GM18867 (cell line): ENCODE measurements at regions not wholly inside any gene's neighbourhood (a gene's known extent, or its start where the extent isn't known, plus 50 kb on each side); places are given as distances from the start of the nearest gene placed in this dataset.

Source experiments
- ATAC-seq: cut with Tn5 transposase; IDR thresholded peaks from one replicate; pipeline ENCODE4 v1.9.1; 2021; ENCODE audit warnings: mild to moderate bottlenecking, moderate library complexity; ENCODE audit not compliant: unreplicated experiment

- ATAC-seq = no peak
Measured at GRCh38 chr4:187940299-187940698, 55.3 kb upstream of the ZFP42 start.

- no peak for ATAC-seq
Measured at GRCh38 chr4:187942968-187943367, 52.6 kb upstream of the ZFP42 start.

DNA sequence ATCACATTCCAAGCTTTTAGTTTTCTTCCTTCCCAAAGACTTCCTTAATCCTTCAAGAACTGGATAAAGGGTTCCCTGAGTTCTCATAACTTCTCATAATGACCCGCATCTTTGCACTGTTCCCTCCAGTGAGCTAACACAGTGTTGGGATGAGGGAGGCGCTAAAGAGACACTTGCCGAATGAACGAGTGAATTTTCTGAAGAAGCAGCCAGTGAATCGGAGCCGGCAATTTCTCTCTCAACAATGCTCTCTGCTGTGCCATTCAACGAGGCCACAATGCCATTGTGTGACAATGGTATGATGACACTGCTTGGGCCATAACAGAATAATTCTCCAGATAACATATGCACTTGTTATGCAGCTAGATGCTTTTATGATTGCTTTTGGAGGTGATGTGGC is 51.4 kb upstream of the ZFP42 start:
- no peak for ATAC-seq
